H1 (cell line): ENCODE measurements at regions not wholly inside any gene's neighbourhood (a gene's known extent, or its start where the extent isn't known, plus 50 kb on each side); places are given as distances from the start of the nearest gene placed in this dataset.

Source experiments
- CTCF ChIA-PET: fragments of 300-600 bp; sonication (Branson Sonifier 250); formaldehyde crosslinking; loops from one replicate; lab custom pipeline; 2021; ENCODE audit not compliant: partially characterized antibody; lab: Charles Lee
- POLR2A ChIA-PET: fragments of 300-600 bp; sonication (Branson Sonifier 250); formaldehyde crosslinking; loops from one replicate; lab custom pipeline; 2021; ENCODE audit warnings: inconsistent platforms; ENCODE audit not compliant: partially characterized antibody; lab: Charles Lee
- DNase-seq, 2 experiments: peaks; one replicate each; pipeline versions ENCODE4 v3.0.0 to v3.0.0-alpha.2; 2010 to 2022; ENCODE audit warnings: low spot score in 2 of 2, low read depth in 1 of 2, mixed read lengths in 1 of 2
- FAIRE-seq: peaks from 2 replicates; lab custom pipeline; 2011; peaks lifted over from hg19 to GRCh38; lab: Jason Lieb, UNC
- H2AFZ ChIP-seq: 2 replicates; pipeline ENCODE4 v1.8.1; 2012; ENCODE audit warnings: low read length, inconsistent platforms
- H2AK5ac ChIP-seq: 2 replicates; pipeline ENCODE4 v1.6.1; 2013; ENCODE audit warnings: low read depth, low read length
- H2BK120ac ChIP-seq: replicated peaks from 2 replicates; pipeline ENCODE3; 2013; ENCODE audit warnings: low read depth, low read length, inconsistent platforms
- H2BK12ac ChIP-seq: 2 replicates; pipeline ENCODE4 v1.6.1; 2013; ENCODE audit warnings: low read depth, low read length
- H2BK15ac ChIP-seq: 2 replicates; pipeline ENCODE4 v1.6.1; 2013; ENCODE audit warnings: low read length
- H2BK20ac ChIP-seq: 2 replicates; pipeline ENCODE4 v1.6.1; 2013; ENCODE audit warnings: low read length
- H2BK5ac ChIP-seq: 2 replicates; pipeline ENCODE4 v1.6.1; 2013; ENCODE audit warnings: low read depth, low read length
- H3K14ac ChIP-seq: 2 replicates; pipeline ENCODE4 v1.6.1; 2013; ENCODE audit warnings: inconsistent platforms; ENCODE audit not compliant: insufficient read length
- H3K18ac ChIP-seq: 2 replicates; pipeline ENCODE4 v1.6.1; 2013; ENCODE audit warnings: low read length; ENCODE audit errors: extremely low read depth
- H3K23ac ChIP-seq: 2 replicates; pipeline ENCODE4 v1.6.1; 2013; ENCODE audit warnings: inconsistent platforms; ENCODE audit not compliant: insufficient read length
- H3K23me2 ChIP-seq: 2 replicates; pipeline ENCODE4 v1.6.1; 2013; ENCODE audit warnings: low read depth, low read length
- H3K27ac ChIP-seq: 2 replicates; pipeline ENCODE4 v1.6.1; 2011; ENCODE audit warnings: low read depth, low read length, inconsistent platforms
- H3K27me3 ChIP-seq, 4 experiments: replicated peaks in 1 of 4; 1 replicate in 1 of 4; 2 replicates in 3 of 4; pipeline versions ENCODE4 v1.6.1 to v1.8.1; 2011 to 2013; ENCODE audit warnings: low read length in 3 of 4, mild to moderate bottlenecking in 3 of 4, inconsistent platforms in 2 of 4, mixed read lengths in 2 of 4, moderate library complexity in 1 of 4; ENCODE audit not compliant: control insufficient read depth in 3 of 4, insufficient read depth in 3 of 4; ENCODE audit errors: extremely low read depth in 1 of 4
- H3K36me3 ChIP-seq, 4 experiments: 2 replicates each; pipeline versions ENCODE4 v1.6.1 to v1.8.1; 2011 to 2013; ENCODE audit warnings: mild to moderate bottlenecking in 4 of 4, low read length in 3 of 4, moderate library complexity in 2 of 4, control low read depth in 1 of 4, inconsistent platforms in 1 of 4; ENCODE audit not compliant: insufficient read depth in 4 of 4, control insufficient read depth in 2 of 4
- H3K4ac ChIP-seq: replicated peaks from 2 replicates; pipeline ENCODE3; 2013; ENCODE audit warnings: low read length, low read depth, mixed read lengths, inconsistent platforms; ENCODE audit not compliant: insufficient read length
- H3K4me1 ChIP-seq, 4 experiments: replicated peaks in 1 of 4; 1 replicate in 1 of 4; 2 replicates in 3 of 4; pipeline versions ENCODE4 v1.6.1 to v1.8.1; 2011 to 2013; ENCODE audit warnings: low read length in 3 of 4, inconsistent platforms in 2 of 4, mixed read lengths in 1 of 4; ENCODE audit not compliant: insufficient read depth in 4 of 4, control insufficient read depth in 3 of 4
- H3K4me2 ChIP-seq, 2 experiments: 2 replicates each; pipeline versions ENCODE4 v1.6.1 to v1.8.1; 2011 to 2013; ENCODE audit warnings: low read depth in 2 of 2, low read length in 2 of 2, control low read depth in 1 of 2, inconsistent platforms in 1 of 2, mild to moderate bottlenecking in 1 of 2; ENCODE audit not compliant: insufficient read depth in 1 of 2
- H3K4me3 ChIP-seq, 4 experiments: fragments of 200-600, 300-600 bp in 1 of 4; sonication (generic), shearing (Covaris generic), sonication (Bioruptor Twin) in 1 of 4; 2 replicates each; pipeline versions ENCODE4 v1.5.1 to v1.8.1; 2011 to 2016; ENCODE audit warnings: low read length in 4 of 4, low read depth in 3 of 4, control low read depth in 2 of 4, inconsistent platforms in 2 of 4, mild to moderate bottlenecking in 2 of 4, mixed read lengths in 1 of 4, moderate library complexity in 1 of 4; ENCODE audit not compliant: insufficient read depth in 2 of 4; ENCODE audit errors: extremely low read depth in 1 of 4
- H3K56ac ChIP-seq: replicated peaks from 2 replicates; pipeline ENCODE3; 2013; ENCODE audit warnings: low read depth, mild to moderate bottlenecking, mixed read lengths, low read length, inconsistent platforms; ENCODE audit not compliant: insufficient read length
- H3K79me1 ChIP-seq: 2 replicates; pipeline ENCODE4 v1.6.1; 2013; ENCODE audit warnings: low read depth, low read length, control low read depth
- H3K79me2 ChIP-seq, 2 experiments: 2 replicates each; pipeline versions ENCODE4 v1.6.1 to v1.8.1; 2012 to 2013; ENCODE audit warnings: low read length in 2 of 2, mild to moderate bottlenecking in 2 of 2, inconsistent platforms in 1 of 2; ENCODE audit not compliant: insufficient read depth in 2 of 2, control insufficient read depth in 1 of 2
- H3K9ac ChIP-seq, 4 experiments: replicated peaks in 1 of 4; 1 replicate in 1 of 4; 2 replicates in 3 of 4; pipeline versions ENCODE4 v1.6.1 to v1.8.1; 2011 to 2013; ENCODE audit warnings: low read depth in 3 of 4, low read length in 3 of 4, control low read depth in 2 of 4, mild to moderate bottlenecking in 2 of 4, moderate library complexity in 2 of 4, inconsistent platforms in 1 of 4; ENCODE audit errors: extremely low read depth in 1 of 4
- H3K9me3 ChIP-seq, 2 experiments: 2 replicates each; pipeline versions ENCODE4 v1.6.1 to v1.8.1; 2012 to 2013; ENCODE audit warnings: mild to moderate bottlenecking in 2 of 2, moderate library complexity in 2 of 2, control low read depth in 1 of 2, inconsistent platforms in 1 of 2, low read depth in 1 of 2, low read length in 1 of 2, mixed read lengths in 1 of 2; ENCODE audit not compliant: insufficient read depth in 2 of 2
- H4K20me1 ChIP-seq, 2 experiments: replicated peaks in 1 of 2; 2 replicates each; pipeline versions ENCODE3 to v1.8.1; 2011 to 2013; ENCODE audit warnings: inconsistent platforms in 2 of 2, low read length in 2 of 2, mild to moderate bottlenecking in 1 of 2; ENCODE audit not compliant: insufficient read depth in 2 of 2, control insufficient read depth in 1 of 2
- H4K5ac ChIP-seq: 2 replicates; pipeline ENCODE4 v1.6.1; 2013; ENCODE audit warnings: low read length, low read depth, mixed read lengths, inconsistent platforms; ENCODE audit not compliant: insufficient read length
- H4K8ac ChIP-seq: 2 replicates; pipeline ENCODE4 v1.8.0; 2013; ENCODE audit warnings: mild to moderate bottlenecking, moderate library complexity, low read length, inconsistent platforms; ENCODE audit not compliant: insufficient read depth; ENCODE audit errors: extremely low read depth
- H4K91ac ChIP-seq: replicated peaks from 2 replicates; pipeline ENCODE3; 2013; ENCODE audit warnings: low read length, mixed read lengths, inconsistent platforms; ENCODE audit not compliant: insufficient read length
- CBX5 ChIP-seq: fragments of 300-800, 300-1000 bp; sonication (generic); IDR thresholded peaks from 2 replicates; pipeline ENCODE4 v1.7.1; 2016; ENCODE audit warnings: antibody characterized with exemption, low read length, low read depth
- CBX8 ChIP-seq: fragments of 300-800, 300-1000 bp; sonication (generic); IDR thresholded peaks from 2 replicates; pipeline ENCODE4 v1.7.1; 2016; ENCODE audit warnings: low read depth, low read length, borderline replicate concordance
- EGR1 ChIP-seq: IDR thresholded peaks from 2 replicates; pipeline ENCODE4 v1.6.1; 2011; ENCODE audit warnings: low read depth, low read length, borderline replicate concordance
- EZH2 ChIP-seq: fragments of 200-600 bp; sonication (generic); IDR thresholded peaks from 2 replicates; pipeline ENCODE4 v1.7.1; 2012; ENCODE audit warnings: low read depth, mild to moderate bottlenecking, moderate library complexity, low read length, inconsistent platforms; ENCODE audit not compliant: severe bottlenecking
- JUND ChIP-seq: IDR thresholded peaks from 2 replicates; pipeline ENCODE4 v1.6.1; 2011; ENCODE audit warnings: mild to moderate bottlenecking, improper control_type of control experiment, low read length
- NANOG ChIP-seq: IDR thresholded peaks from 2 replicates; pipeline ENCODE4 v1.6.1; 2011; ENCODE audit warnings: low read length, low read depth, mild to moderate bottlenecking, inconsistent platforms; ENCODE audit not compliant: insufficient read depth, poor library complexity, severe bottlenecking
- YY1 ChIP-seq: IDR thresholded peaks from 2 replicates; pipeline ENCODE4 v1.6.1; 2011; ENCODE audit warnings: low read depth, mild to moderate bottlenecking, low read length
- WGBS, 2 experiments: shearing (Covaris generic) in 1 of 2; methylation state at CpG; one replicate each; pipeline versions ENCODE4 v1.1.6 to v1.1.7; 2013 to 2015; ENCODE audit warnings: low lambda C conversion rate in 2 of 2, mixed read lengths in 2 of 2, inconsistent platforms in 1 of 2, low coverage in 1 of 2, missing lambda C conversion rate in 1 of 2; ENCODE audit not compliant: insufficient replicate concordance in 2 of 2, insufficient coverage in 1 of 2, insufficient read length in 1 of 2; ENCODE audit errors: extremely low coverage in 1 of 2, missing lambda C conversion rate in 1 of 2; 5-methylcytosine and 5-hydroxymethylcytosine counted together
- TF ChIP-seq, protein P1 (sequence below), 3 experiments: IDR thresholded peaks; 1 replicate in 2 of 3; 2 replicates in 1 of 3; pipeline versions ENCODE4 v1.5.1 to v1.6.1; 2011; ENCODE audit warnings: low read length in 3 of 3, mild to moderate bottlenecking in 3 of 3, inconsistent platforms in 2 of 3, low read depth in 1 of 3, moderate library complexity in 1 of 3; ENCODE audit not compliant: insufficient read depth in 1 of 3; ENCODE audit errors: control extremely low read depth in 1 of 3

DNA sequence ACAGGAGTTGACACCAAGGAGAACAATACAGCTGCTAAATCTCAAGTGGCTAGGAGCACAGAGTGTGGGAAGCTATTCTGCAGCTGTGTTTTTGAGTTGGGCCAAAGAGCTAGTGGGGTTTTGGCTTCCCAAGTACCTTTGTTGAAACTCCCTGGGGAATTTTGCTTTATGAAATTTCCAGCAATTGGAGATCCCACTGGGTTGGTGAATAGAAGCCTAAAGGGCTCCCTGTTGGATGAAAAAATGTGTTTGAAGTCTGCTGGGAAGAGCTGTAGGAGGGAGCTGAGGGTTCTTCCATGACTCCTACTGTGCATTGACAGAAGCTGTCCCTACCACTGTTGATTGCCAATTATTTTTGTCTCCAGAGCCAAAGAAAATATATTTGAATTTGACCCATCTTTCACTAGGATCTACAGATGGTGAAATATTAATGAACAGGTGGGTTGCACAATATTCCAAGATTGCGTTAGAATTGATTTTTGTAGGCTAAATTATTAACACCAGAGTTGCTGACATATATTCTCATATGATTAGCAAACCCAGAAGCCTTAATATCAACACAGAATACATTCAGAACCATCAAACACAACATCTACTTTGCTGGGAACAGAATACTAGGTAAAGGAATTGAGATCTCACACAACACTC lies 95.4 kb upstream of the CYP1B1 start:
- Histone ChIP-seq H2BK5ac (no peak overlapping the region), H2BK12ac (no peak overlapping the region), H2BK15ac (no peak overlapping the region), H2AFZ (no peak overlapping the region), H3K9me3 (no peaks in the 10 kb centered on the region), H3K4me1 (peaks cover 0 to 4% (median under 1%) of the 10 kb centered on the region in 4 experiments; a peak in 1 of 7 replicates), H3K4me3 (no peak overlapping the region), H2BK20ac (no peak overlapping the region), H4K91ac (no peak overlapping the region), H3K36me3 (no peaks in the 10 kb centered on the region), H3K4ac (no peak overlapping the region), H2AK5ac (no peak overlapping the region), H4K5ac (no peak overlapping the region), H3K56ac (no peak overlapping the region), H3K27ac (no peak overlapping the region), H3K23me2 (no peaks in the 10 kb centered on the region), H3K23ac (no peak overlapping the region), H3K18ac (no peak overlapping the region), H4K8ac (no peak overlapping the region), H3K9ac (no peak overlapping the region), H3K14ac (no peak overlapping the region), H3K27me3 (peaks cover 0 to 1% (median 0%) of the 10 kb centered on the region in 4 experiments; a peak in 1 of 7 replicates), H3K79me2 (no peaks in the 10 kb centered on the region), H3K4me2 (no peak overlapping the region), H3K79me1 (no peaks in the 10 kb centered on the region), H4K20me1 (no peaks in the 10 kb centered on the region), H2BK120ac (no peak overlapping the region)
- POLR2A ChIA-PET = no interaction called here
- CTCF ChIA-PET = interaction anchor here (0.7 to 1.5 kb wide), 2 partner anchors 25 to 31 kb away, joined by 3 to 4 read pairs; no protein-coding TSS in a partner anchor
- 95% methylated on average over 1 of the region's 1 CpG; no CpG with 5 or more reads in 1 of the 2 experiments for WGBS, 2 experiments
- DNase-seq = no peak
- no peak for FAIRE-seq
- TF ChIP-seq EZH2 (no peak), CBX5 (no peak), EGR1 (no peak), JUND (no peak), NANOG (no peak), CBX8 (no peak), YY1 (no peak)
- TF ChIP-seq, protein P1, sequence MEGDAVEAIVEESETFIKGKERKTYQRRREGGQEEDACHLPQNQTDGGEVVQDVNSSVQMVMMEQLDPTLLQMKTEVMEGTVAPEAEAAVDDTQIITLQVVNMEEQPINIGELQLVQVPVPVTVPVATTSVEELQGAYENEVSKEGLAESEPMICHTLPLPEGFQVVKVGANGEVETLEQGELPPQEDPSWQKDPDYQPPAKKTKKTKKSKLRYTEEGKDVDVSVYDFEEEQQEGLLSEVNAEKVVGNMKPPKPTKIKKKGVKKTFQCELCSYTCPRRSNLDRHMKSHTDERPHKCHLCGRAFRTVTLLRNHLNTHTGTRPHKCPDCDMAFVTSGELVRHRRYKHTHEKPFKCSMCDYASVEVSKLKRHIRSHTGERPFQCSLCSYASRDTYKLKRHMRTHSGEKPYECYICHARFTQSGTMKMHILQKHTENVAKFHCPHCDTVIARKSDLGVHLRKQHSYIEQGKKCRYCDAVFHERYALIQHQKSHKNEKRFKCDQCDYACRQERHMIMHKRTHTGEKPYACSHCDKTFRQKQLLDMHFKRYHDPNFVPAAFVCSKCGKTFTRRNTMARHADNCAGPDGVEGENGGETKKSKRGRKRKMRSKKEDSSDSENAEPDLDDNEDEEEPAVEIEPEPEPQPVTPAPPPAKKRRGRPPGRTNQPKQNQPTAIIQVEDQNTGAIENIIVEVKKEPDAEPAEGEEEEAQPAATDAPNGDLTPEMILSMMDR (IDR thresholded peaks at IDR 0.05; ENCODE audit: control extremely low read depth in 1 of 3, insufficient read depth in 1 of 3, low read depth in 1 of 3, low read length in 3 of 3) = no peak
